Left lung (tissue), 4 donors: ENCODE measurements at regions not wholly inside any gene's neighbourhood (a gene's known extent, or its start where the extent isn't known, plus 50 kb on each side); places are given as distances from the start of the nearest gene placed in this dataset.
"Not testable (repeated sequence)": the region's sequence is repeated elsewhere in the genome, so short reads cannot be mapped to it uniquely, and the experiment has no call there.

Experiments used
- ATAC-seq: fragments of 200-7000 bp; cut with Tn5 transposase; one replicate; pipeline ENCODE4 v1.9.1; 2020; ENCODE audit warnings: moderate library complexity
- DNase-seq, 4 donors: peaks; one replicate each; pipeline ENCODE4 v3.0.0-alpha.2; 2013 to 2020
- H3K27ac ChIP-seq, 2 donors: fragments of 200-600 bp; sonication (generic) in 1 of 2; one replicate each; pipeline versions ENCODE4 v1.5.0 to v1.8.0; 2020 to 2021
- H3K27me3 ChIP-seq, 2 donors: fragments of 200-600 bp; sonication (generic) in 1 of 2; one replicate each; pipeline versions ENCODE4 v1.5.0 to v1.8.0; 2020 to 2021
- H3K36me3 ChIP-seq, 2 donors: fragments of 200-600 bp; sonication (generic) in 1 of 2; one replicate each; pipeline versions ENCODE4 v1.5.0 to v1.8.0; 2020 to 2021
- H3K4me1 ChIP-seq, 2 donors: fragments of 200-600 bp; one replicate each; pipeline ENCODE4 v1.8.0; 2021
- H3K4me3 ChIP-seq, 2 donors: fragments of 200-600 bp; sonication (generic) in 1 of 2; one replicate each; pipeline versions ENCODE4 v1.5.0 to v1.8.0; 2020 to 2021; ENCODE audit warnings: mild to moderate bottlenecking in 1 of 2
- H3K9me3 ChIP-seq, 2 donors: fragments of 200-600 bp; sonication (generic) in 1 of 2; one replicate each; pipeline versions ENCODE4 v1.5.0 to v1.8.0; 2020 to 2021
- intact Hi-C, 2 donors: fragments of 100-400 bp; cut with DNase I; formaldehyde crosslinking; loops; one replicate each; pipeline versions ENCODE4 v1.11.2 to v1.14.2; 2022
- TF ChIP-seq, protein P1 (sequence below), 2 donors: fragments of 200-600 bp; sonication (generic) in 1 of 2; IDR thresholded peaks; one replicate each; pipeline versions ENCODE4 v1.5.0 to v1.8.0; 2021; ENCODE audit warnings: antibody characterized with exemption in 2 of 2
- donor health status: DM: no; HTN: yes; CAD: no.
- donor health status: DM: no; HTN: no; CAD: no.

- ATAC-seq = no peak
- TF ChIP-seq, protein P1, sequence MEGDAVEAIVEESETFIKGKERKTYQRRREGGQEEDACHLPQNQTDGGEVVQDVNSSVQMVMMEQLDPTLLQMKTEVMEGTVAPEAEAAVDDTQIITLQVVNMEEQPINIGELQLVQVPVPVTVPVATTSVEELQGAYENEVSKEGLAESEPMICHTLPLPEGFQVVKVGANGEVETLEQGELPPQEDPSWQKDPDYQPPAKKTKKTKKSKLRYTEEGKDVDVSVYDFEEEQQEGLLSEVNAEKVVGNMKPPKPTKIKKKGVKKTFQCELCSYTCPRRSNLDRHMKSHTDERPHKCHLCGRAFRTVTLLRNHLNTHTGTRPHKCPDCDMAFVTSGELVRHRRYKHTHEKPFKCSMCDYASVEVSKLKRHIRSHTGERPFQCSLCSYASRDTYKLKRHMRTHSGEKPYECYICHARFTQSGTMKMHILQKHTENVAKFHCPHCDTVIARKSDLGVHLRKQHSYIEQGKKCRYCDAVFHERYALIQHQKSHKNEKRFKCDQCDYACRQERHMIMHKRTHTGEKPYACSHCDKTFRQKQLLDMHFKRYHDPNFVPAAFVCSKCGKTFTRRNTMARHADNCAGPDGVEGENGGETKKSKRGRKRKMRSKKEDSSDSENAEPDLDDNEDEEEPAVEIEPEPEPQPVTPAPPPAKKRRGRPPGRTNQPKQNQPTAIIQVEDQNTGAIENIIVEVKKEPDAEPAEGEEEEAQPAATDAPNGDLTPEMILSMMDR (IDR thresholded peaks at IDR 0.05) = no peak
- H3K27ac ChIP-seq = no peak overlapping the region
- no peaks in the 10 kb centered on the region for H3K27me3 ChIP-seq
- no peaks in the 10 kb centered on the region for H3K4me1 ChIP-seq
- H3K9me3 ChIP-seq = no peaks in the 10 kb centered on the region
- intact Hi-C loops = no loop called here
- no peak overlapping the region for H3K4me3 ChIP-seq
- DNase-seq = no peak
- H3K36me3 ChIP-seq = no peaks in the 10 kb centered on the region
These were observed 1387.9 kb downstream of the RPIA start for GRCh38 chr2:90079374-90079773.

DNA sequence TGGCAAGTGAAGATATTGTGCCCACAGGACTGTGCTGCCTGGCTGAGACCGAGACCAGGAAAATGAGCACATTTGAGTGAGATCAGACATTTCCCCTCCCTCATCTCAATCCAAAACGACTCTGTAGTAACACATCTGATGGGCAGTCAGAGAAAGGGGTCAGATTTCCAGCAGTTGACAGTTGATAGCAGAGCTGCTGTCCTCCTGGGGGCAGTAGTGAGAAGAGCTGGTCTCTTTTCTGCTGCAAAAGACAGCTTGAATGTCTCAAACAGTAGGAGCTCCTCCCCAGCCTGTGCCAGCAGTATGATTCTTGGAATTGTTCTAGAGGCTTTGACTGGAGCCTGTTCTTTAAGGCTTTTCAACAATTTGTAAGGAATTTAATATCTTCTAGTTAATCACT lies 1396.3 kb downstream of the RPIA start:
- intact Hi-C loops, H3K9me3 ChIP-seq, H3K36me3 ChIP-seq, H3K4me1 ChIP-seq, H3K4me3 ChIP-seq, DNase-seq, H3K27ac ChIP-seq, H3K27me3 ChIP-seq: not testable (repeated sequence)
- peak; percentile 24 for ATAC-seq

- DNase-seq, H3K4me3 ChIP-seq, H3K9me3 ChIP-seq, H3K36me3 ChIP-seq, intact Hi-C loops, H3K27me3 ChIP-seq, H3K27ac ChIP-seq, H3K4me1 ChIP-seq, ATAC-seq: not testable (repeated sequence)
These were observed 1402.2 kb downstream of the RPIA start for GRCh38 chr2:90093571-90094270.

DNA sequence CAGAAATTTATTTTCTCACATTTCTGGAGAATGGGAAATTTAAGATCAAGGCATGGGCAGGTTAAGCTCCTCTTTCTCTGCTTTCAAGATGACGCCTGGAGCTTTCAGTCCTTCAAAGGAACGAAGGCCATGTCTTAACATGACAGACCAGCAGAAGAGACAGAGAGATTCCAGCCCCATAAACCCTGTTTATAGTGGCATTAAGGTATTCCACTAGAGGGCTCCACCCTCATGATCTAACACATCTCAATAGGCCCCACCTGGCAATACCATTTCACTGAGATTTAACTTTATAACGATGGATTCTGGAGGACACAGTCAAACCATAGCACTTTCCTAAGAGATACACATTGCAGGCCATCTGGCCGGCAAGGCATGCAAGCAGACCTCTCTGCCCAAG lies 1406.1 kb downstream of the RPIA start:
- H3K27ac ChIP-seq, H3K9me3 ChIP-seq, H3K27me3 ChIP-seq, H3K4me3 ChIP-seq, ATAC-seq, DNase-seq, intact Hi-C loops, H3K4me1 ChIP-seq, H3K36me3 ChIP-seq: not testable (repeated sequence)

DNA sequence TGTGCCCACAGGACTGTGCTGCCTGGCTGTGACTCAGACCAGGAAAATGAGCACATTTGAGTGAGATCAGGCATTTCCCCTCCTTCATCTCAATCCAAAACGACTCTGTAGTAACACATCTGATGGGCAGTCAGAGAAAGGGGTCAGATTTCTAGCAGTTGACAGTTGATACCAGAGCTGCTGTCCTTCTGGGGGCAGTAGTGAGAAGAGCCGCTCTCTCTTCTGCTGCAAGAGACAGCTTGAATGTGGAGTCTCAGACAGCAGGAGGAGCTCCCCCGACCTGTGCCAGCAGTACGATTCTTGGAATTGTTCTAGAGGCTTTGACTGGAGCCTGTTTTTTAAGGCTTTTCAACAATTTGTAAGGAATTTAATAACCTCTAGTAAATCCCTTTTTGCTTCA lies 1413.7 kb downstream of the RPIA start:
- H3K4me3 ChIP-seq, H3K36me3 ChIP-seq, H3K27ac ChIP-seq, H3K27me3 ChIP-seq, DNase-seq, intact Hi-C loops, H3K4me1 ChIP-seq, ATAC-seq, H3K9me3 ChIP-seq: not testable (repeated sequence)

- H3K4me3 ChIP-seq, H3K36me3 ChIP-seq, ATAC-seq, H3K27me3 ChIP-seq, H3K27ac ChIP-seq, H3K4me1 ChIP-seq, intact Hi-C loops, H3K9me3 ChIP-seq, DNase-seq: not testable (repeated sequence)
These were observed 1431.9 kb downstream of the RPIA start for GRCh38 chr2:90123409-90123808.

- intact Hi-C loops, H3K4me1 ChIP-seq, H3K27me3 ChIP-seq, H3K4me3 ChIP-seq, ATAC-seq, H3K27ac ChIP-seq, H3K9me3 ChIP-seq, H3K36me3 ChIP-seq, DNase-seq: not testable (repeated sequence)
These were observed 1447.6 kb downstream of the RPIA start for GRCh38 chr2:90139046-90139445.

DNA sequence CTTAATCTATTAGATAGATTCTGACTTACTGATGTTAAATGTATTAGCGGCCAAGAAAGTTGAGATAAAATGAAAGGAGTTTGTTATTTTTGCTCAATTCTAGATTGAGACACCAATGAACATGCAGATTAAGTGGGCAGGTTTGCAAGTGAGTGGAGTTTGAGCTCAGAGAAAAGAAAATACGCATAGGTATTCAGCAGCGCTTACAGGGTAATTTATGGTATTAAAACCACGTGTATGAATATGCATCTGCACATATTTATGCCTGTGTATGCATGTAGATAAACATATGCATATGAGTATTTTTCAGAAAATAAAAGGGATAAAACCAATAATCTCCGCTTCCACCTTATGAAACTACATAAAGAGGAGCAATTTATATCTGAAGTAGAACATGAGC lies 1450.1 kb downstream of the RPIA start:
- ATAC-seq, H3K36me3 ChIP-seq: not testable (repeated sequence)

GRCh38 chr2:90151805-90152204 lies 1460.3 kb downstream of the RPIA start:
- intact Hi-C loops, H3K4me3 ChIP-seq, H3K27ac ChIP-seq, H3K36me3 ChIP-seq, H3K27me3 ChIP-seq, DNase-seq, H3K9me3 ChIP-seq, H3K4me1 ChIP-seq, ATAC-seq: not testable (repeated sequence)

More for the DNA sequence above, 1450.1 kb downstream of the RPIA start:
- H3K27ac ChIP-seq, intact Hi-C loops, DNase-seq, H3K27me3 ChIP-seq, H3K4me3 ChIP-seq, H3K9me3 ChIP-seq, H3K4me1 ChIP-seq: not testable (repeated sequence)

GRCh38 chr2:90170978-90171377 lies 1479.5 kb downstream of the RPIA start:
- H3K4me1 ChIP-seq, H3K36me3 ChIP-seq, H3K27me3 ChIP-seq, H3K27ac ChIP-seq, ATAC-seq, intact Hi-C loops, H3K9me3 ChIP-seq, DNase-seq, H3K4me3 ChIP-seq: not testable (repeated sequence)

DNA sequence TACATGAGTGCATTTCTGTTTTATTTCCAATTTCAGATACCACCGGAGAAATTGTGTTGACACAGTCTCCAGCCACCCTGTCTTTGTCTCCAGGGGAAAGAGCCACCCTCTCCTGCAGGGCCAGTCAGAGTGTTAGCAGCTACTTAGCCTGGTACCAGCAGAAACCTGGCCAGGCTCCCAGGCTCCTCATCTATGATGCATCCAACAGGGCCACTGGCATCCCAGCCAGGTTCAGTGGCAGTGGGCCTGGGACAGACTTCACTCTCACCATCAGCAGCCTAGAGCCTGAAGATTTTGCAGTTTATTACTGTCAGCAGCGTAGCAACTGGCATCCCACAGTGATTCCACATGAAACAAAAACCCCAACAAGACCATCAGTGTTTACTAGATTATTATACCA lies 1481.6 kb downstream of the RPIA start:
- DNase-seq, H3K36me3 ChIP-seq, H3K4me3 ChIP-seq, H3K27ac ChIP-seq, ATAC-seq, H3K4me1 ChIP-seq, intact Hi-C loops, H3K9me3 ChIP-seq, H3K27me3 ChIP-seq: not testable (repeated sequence)

DNA sequence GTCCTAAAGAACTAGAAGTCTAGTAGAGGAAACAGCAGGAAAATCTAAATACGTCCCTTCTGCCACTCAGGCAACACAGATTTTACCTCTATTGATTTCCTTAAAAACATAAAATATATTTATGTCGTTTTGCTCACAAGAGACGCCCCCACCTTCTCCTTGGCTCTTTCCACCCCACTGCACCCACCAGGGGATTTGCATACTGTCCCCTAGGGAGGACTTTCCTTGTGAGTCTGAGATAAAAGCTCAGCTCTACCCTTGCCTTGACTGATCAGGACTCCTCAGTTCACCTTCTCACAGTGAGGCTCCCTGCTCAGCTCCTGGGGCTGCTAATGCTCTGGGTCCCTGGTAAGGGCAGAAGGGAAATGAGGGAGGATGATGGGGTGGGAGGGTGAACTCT lies 1488.1 kb downstream of the RPIA start:
- H3K4me1 ChIP-seq, H3K27me3 ChIP-seq, DNase-seq, intact Hi-C loops, H3K4me3 ChIP-seq, H3K27ac ChIP-seq, H3K36me3 ChIP-seq, ATAC-seq, H3K9me3 ChIP-seq: not testable (repeated sequence)
